ENCODE measurements at regions not wholly inside any gene's neighbourhood (a gene's known extent, or its start where the extent isn't known, plus 50 kb on each side); places are given as distances from the start of the nearest gene placed in this dataset.

GRCh38 chr20:57780398-57780797, 70.6 kb upstream of the PMEPA1 start:
- Histone ChIP-seq H3K27me3 (ENCODE audit: low read depth, low read length) (peaks cover 72% of the 10 kb centered on the region), H3K36me3 (replicated peaks; ENCODE audit: low read depth, low read length) (no peaks in the 10 kb centered on the region), H3K9ac (ENCODE audit: low read length) (no peak overlapping the region), H3K79me2 (ENCODE audit: low read length) (no peaks in the 10 kb centered on the region), H3K4me3 (ENCODE audit: low read length) (no peak overlapping the region), H2AFZ (ENCODE audit: low read depth, low read length) (no peak overlapping the region), H3K9me3 (ENCODE audit: insufficient read depth, low read length) (no peaks in the 10 kb centered on the region), H3K4me1 (ENCODE audit: low read length) (no peaks in the 10 kb centered on the region), H4K20me1 (ENCODE audit: insufficient read depth, low read length) (no peaks in the 10 kb centered on the region), H3K27ac (ENCODE audit: low read length) (no peak overlapping the region), H3K4me2 (ENCODE audit: low read length) (no peak overlapping the region)
- TF ChIP-seq EZH2phosphoT487 (IDR thresholded peaks at IDR 0.05; ENCODE audit: low read depth): no peak

GRCh38 chr20:57779401-57780003, 69.7 kb upstream of the PMEPA1 start:
- Histone ChIP-seq H2AFZ (ENCODE audit: low read depth, low read length) (no peak overlapping the region), H3K4me2 (ENCODE audit: low read length) (no peak overlapping the region), H3K4me1 (ENCODE audit: low read length) (no peaks in the 10 kb centered on the region)

GRCh38 chr20:57777911-57778310, 68.1 kb upstream of the PMEPA1 start:
- Histone ChIP-seq H3K9me3 (ENCODE audit: insufficient read depth, low read length) (no peaks in the 10 kb centered on the region), H3K4me2 (ENCODE audit: low read length) (no peak overlapping the region), H3K27ac (ENCODE audit: low read length) (no peak overlapping the region), H3K4me3 (ENCODE audit: low read length) (no peak overlapping the region), H3K79me2 (ENCODE audit: low read length) (no peaks in the 10 kb centered on the region), H3K4me1 (ENCODE audit: low read length) (no peaks in the 10 kb centered on the region), H4K20me1 (ENCODE audit: insufficient read depth, low read length) (no peaks in the 10 kb centered on the region), H3K36me3 (replicated peaks; ENCODE audit: low read depth, low read length) (no peaks in the 10 kb centered on the region), H2AFZ (ENCODE audit: low read depth, low read length) (no peak overlapping the region), H3K27me3 (ENCODE audit: low read depth, low read length) (peaks cover 82% of the 10 kb centered on the region), H3K9ac (ENCODE audit: low read length) (no peak overlapping the region)
- no peak for TF ChIP-seq EZH2phosphoT487 (IDR thresholded peaks at IDR 0.05; ENCODE audit: low read depth)
- no peak for TF ChIP-seq CTCF (IDR thresholded peaks at IDR 0.05; ENCODE audit: low read depth, low read length)

More at GRCh38 chr20:57779401-57780003, 69.7 kb upstream of the PMEPA1 start:
- Histone ChIP-seq H3K9ac (ENCODE audit: low read length) (no peak overlapping the region), H3K27me3 (ENCODE audit: low read depth, low read length) (peaks cover 77% of the 10 kb centered on the region), H3K9me3 (ENCODE audit: insufficient read depth, low read length) (no peaks in the 10 kb centered on the region), H3K36me3 (replicated peaks; ENCODE audit: low read depth, low read length) (no peaks in the 10 kb centered on the region), H3K79me2 (ENCODE audit: low read length) (no peaks in the 10 kb centered on the region), H3K4me3 (ENCODE audit: low read length) (no peak overlapping the region), H4K20me1 (ENCODE audit: insufficient read depth, low read length) (no peaks in the 10 kb centered on the region), H3K27ac (ENCODE audit: low read length) (no peak overlapping the region)
- TF ChIP-seq CTCF (IDR thresholded peaks at IDR 0.05; ENCODE audit: low read depth, low read length): no peak
- no peak for TF ChIP-seq EZH2phosphoT487 (IDR thresholded peaks at IDR 0.05; ENCODE audit: low read depth)

- no peak overlapping the region for H3K4me2 ChIP-seq (ENCODE audit: low read length)
- peaks cover 70% of the 10 kb centered on the region for H3K27me3 ChIP-seq (ENCODE audit: low read depth, low read length)
- TF ChIP-seq CTCF (IDR thresholded peaks at IDR 0.05; ENCODE audit: low read depth, low read length): no peak
- TF ChIP-seq EZH2phosphoT487 (IDR thresholded peaks at IDR 0.05; ENCODE audit: low read depth): no peak
- H3K27ac ChIP-seq (ENCODE audit: low read length): no peak overlapping the region
- no peaks in the 10 kb centered on the region for H3K79me2 ChIP-seq (ENCODE audit: low read length)
- H2AFZ ChIP-seq (ENCODE audit: low read depth, low read length): no peak overlapping the region
- no peak overlapping the region for H3K9ac ChIP-seq (ENCODE audit: low read length)
- H3K4me1 ChIP-seq (ENCODE audit: low read length): peaks cover 5% of the 10 kb centered on the region; the same call in 1 of the 2 replicates
- H3K9me3 ChIP-seq (ENCODE audit: insufficient read depth, low read length): no peaks in the 10 kb centered on the region
- H3K36me3 ChIP-seq (replicated peaks; ENCODE audit: low read depth, low read length): no peaks in the 10 kb centered on the region
- H3K4me3 ChIP-seq (ENCODE audit: low read length): no peak overlapping the region
- H4K20me1 ChIP-seq (ENCODE audit: insufficient read depth, low read length): no peaks in the 10 kb centered on the region
Measured at GRCh38 chr20:57774951-57775350, 65.1 kb upstream of the PMEPA1 start.
